Vagina (tissue), 2 donors: ENCODE measurements at regions not wholly inside any gene's neighbourhood (a gene's known extent, or its start where the extent isn't known, plus 50 kb on each side); places are given as distances from the start of the nearest gene placed in this dataset.

Experiments used
- CTCF ChIP-seq, 3 experiments: fragments of 450-650 bp in 2 of 3; fragments of 200-600 bp in 1 of 3; sonication (generic) in 1 of 3; IDR thresholded peaks; one replicate each; pipeline ENCODE4 v1.5.1; 2017 to 2019; ENCODE audit warnings: antibody characterized with exemption in 3 of 3, mild to moderate bottlenecking in 2 of 3, moderate library complexity in 2 of 3
- POLR2A ChIP-seq, 2 donors: fragments of 450-650 bp; IDR thresholded peaks; one replicate each; pipeline ENCODE4 v1.6.1; 2017; ENCODE audit warnings: antibody characterized with exemption in 2 of 2, mild to moderate bottlenecking in 2 of 2, moderate library complexity in 2 of 2

GRCh38 chr14:51513933-51514332 is 137.8 kb upstream of the FRMD6 start:
- no peak for TF ChIP-seq CTCF (IDR thresholded peaks at IDR 0.05)
- TF ChIP-seq POLR2A (IDR thresholded peaks at IDR 0.05): no peak
